ENCODE measurements at regions not wholly inside any gene's neighbourhood (a gene's known extent, or its start where the extent isn't known, plus 50 kb on each side); places are given as distances from the start of the nearest gene placed in this dataset.

DNA sequence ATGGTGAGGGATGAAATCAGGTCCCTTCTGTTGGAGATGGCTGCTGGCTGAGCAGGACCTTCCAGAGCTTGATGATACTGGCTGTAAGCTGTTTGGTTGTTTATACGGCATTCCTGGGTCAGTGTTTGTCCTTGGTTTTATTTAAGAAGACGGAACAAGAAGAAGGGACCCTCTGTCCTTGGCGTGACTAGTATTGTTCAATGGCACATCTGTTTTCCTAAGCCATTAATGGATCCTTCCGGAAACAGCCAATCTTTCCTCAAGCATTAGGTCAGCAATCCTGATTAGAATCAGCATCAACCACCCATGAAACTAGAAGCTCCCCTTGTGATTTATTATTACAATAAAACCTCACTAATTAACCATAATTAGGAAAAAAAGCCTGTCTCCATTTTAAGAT, 128.7 kb upstream of the KIAA1217 start:
- H3K4me1 ChIP-seq = no peaks in the 10 kb centered on the region
- no peak for DNase-seq (ENCODE audit: low spot score in 2 of 2)
- no peaks in the 10 kb centered on the region for H3K36me3 ChIP-seq
- H3K27ac ChIP-seq = no peak overlapping the region
- no peaks in the 10 kb centered on the region for H3K27me3 ChIP-seq
- TF ChIP-seq, protein P1, sequence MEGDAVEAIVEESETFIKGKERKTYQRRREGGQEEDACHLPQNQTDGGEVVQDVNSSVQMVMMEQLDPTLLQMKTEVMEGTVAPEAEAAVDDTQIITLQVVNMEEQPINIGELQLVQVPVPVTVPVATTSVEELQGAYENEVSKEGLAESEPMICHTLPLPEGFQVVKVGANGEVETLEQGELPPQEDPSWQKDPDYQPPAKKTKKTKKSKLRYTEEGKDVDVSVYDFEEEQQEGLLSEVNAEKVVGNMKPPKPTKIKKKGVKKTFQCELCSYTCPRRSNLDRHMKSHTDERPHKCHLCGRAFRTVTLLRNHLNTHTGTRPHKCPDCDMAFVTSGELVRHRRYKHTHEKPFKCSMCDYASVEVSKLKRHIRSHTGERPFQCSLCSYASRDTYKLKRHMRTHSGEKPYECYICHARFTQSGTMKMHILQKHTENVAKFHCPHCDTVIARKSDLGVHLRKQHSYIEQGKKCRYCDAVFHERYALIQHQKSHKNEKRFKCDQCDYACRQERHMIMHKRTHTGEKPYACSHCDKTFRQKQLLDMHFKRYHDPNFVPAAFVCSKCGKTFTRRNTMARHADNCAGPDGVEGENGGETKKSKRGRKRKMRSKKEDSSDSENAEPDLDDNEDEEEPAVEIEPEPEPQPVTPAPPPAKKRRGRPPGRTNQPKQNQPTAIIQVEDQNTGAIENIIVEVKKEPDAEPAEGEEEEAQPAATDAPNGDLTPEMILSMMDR (IDR thresholded peaks at IDR 0.05) = no peak
- no peak overlapping the region for H3K4me3 ChIP-seq
- no peaks in the 10 kb centered on the region for H3K9me3 ChIP-seq
- intact Hi-C loops (cut with DNase I; ENCODE audit: low total_unique reads) = no loop called here

DNA sequence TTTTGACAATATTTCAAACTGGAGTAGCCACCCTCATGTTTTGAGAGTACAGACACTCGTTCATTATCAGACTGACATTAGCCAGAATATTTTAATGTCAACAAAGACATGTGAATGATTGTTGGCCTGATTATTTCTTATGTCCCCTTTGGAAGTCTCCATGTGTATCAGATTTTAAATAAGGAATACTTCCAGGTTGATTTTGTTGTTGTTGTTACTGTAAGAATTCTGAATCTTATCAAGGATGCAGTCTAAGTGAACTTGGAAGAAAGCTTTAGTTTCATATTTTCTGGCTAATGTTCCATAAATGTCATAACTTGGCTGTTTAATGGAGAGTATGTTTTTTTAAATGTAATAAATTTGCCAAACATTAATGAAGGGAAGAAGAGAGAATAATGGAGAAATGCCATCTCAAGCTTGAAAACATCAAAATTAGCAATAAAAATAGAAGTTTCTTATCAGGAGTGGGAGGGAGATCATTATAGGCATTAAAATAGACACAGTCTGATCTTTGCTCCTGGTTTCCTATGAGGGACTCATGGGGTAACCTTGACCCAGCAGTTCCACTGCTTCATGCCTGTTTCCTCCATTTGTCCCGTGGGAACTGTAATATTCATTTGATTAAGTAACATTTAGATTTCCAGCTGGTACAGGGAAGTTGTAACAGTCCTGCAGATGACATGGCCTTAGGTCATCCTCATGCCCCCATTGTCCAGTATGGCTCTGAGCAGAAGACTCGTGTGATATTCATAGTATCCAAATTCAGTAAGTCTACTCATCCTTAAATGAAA, 122.4 kb upstream of the KIAA1217 start:
- DNase-seq (ENCODE audit: low spot score in 2 of 2) = no peak
- no peaks in the 10 kb centered on the region for H3K36me3 ChIP-seq
- TF ChIP-seq, protein P1 (IDR thresholded peaks at IDR 0.05) = no peak
- TF ChIP-seq POLR2A (IDR thresholded peaks at IDR 0.05) = no peak
- no peak for TF ChIP-seq POLR2AphosphoS5 (IDR thresholded peaks at IDR 0.05)
- no peaks in the 10 kb centered on the region for H3K9me3 ChIP-seq
- H3K27me3 ChIP-seq = no peaks in the 10 kb centered on the region
- H3K27ac ChIP-seq = no peak overlapping the region
- H3K4me3 ChIP-seq = no peak overlapping the region
- no peaks in the 10 kb centered on the region for H3K4me1 ChIP-seq
- intact Hi-C loops (cut with DNase I; ENCODE audit: low total_unique reads) = no loop called here

DNA sequence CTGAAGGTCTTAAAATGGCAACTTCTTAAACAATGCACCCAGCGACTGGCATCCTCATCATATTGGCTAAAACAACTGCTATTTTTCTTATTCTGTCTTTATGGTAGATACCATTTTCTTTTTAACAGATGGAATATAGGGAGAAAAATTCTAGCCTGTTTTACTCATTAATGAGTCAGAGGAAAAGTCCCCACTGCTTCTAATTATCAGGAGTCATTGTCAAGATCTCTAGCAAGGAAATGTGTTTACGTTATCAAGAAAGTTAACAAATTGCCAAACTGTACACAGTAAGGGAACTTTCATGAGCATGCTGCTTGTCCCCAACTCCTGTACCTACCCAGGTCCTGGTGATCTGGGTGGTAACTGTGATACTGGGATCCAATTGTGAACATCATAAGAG, 117.7 kb upstream of the KIAA1217 start:
- Histone ChIP-seq H3K27ac (no peak overlapping the region), H3K9me3 (no peaks in the 10 kb centered on the region), H3K4me1 (no peaks in the 10 kb centered on the region), H3K36me3 (no peaks in the 10 kb centered on the region), H3K4me3 (no peak overlapping the region), H3K27me3 (no peaks in the 10 kb centered on the region)
- DNase-seq (ENCODE audit: low spot score in 2 of 2) = no peak
- TF ChIP-seq POLR2A (IDR thresholded peaks at IDR 0.05) = no peak
- intact Hi-C loops (cut with DNase I; ENCODE audit: low total_unique reads) = no loop called here

DNA sequence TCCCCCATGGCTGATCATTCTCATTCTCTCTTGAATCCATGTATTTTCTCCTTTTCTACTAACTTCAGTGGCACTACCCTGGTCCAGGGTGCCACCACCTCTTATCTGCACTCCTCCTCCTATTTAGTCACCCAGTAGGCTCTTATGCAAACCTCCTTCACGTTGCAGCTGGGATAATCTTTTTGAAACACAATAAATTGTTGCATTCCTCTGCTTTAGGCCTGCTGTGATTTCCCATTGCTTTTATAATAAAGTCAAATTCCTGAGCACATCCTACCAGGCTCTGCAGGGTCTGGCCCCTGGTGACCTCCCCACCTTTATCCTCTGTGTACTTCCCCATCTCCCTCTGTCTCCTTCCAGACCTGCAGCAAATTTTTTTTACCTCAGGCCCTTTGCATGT, 112.7 kb upstream of the KIAA1217 start:
- intact Hi-C loops (cut with DNase I; ENCODE audit: low total_unique reads) = no loop called here
- TF ChIP-seq, protein P1 (IDR thresholded peaks at IDR 0.05) = no peak
- no peak for TF ChIP-seq POLR2A (IDR thresholded peaks at IDR 0.05)
- no peak for TF ChIP-seq POLR2AphosphoS5 (IDR thresholded peaks at IDR 0.05)
- no peaks in the 10 kb centered on the region for H3K36me3 ChIP-seq
- no peaks in the 10 kb centered on the region for H3K27me3 ChIP-seq
- no peak overlapping the region for H3K27ac ChIP-seq
- H3K9me3 ChIP-seq = no peaks in the 10 kb centered on the region
- no peaks in the 10 kb centered on the region for H3K4me1 ChIP-seq
- H3K4me3 ChIP-seq = no peak overlapping the region
- no peak for DNase-seq (ENCODE audit: low spot score in 2 of 2)

DNA sequence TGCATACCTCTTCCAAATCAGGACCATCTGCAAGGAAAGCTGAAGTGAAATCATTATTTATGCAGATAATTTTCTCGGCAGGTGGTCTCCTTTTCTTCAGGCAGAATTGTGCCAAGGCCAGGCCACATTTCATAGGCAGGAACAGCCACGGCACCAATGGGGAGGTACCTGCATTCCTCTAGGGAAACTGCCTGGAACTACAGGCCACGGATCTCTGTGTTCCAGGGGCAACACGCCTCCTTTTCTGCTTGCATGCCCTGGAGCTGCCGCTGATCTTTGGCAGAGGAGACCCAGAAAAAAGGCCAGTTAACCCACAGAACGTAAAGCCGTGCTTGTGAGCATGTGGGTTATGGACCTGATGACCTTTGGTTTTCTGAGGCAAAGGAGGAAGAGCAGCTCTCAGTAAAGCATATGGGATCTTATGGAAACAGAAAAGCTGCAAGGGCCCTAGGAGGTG, 111.2 kb upstream of the KIAA1217 start:
- Histone ChIP-seq H3K9me3 (no peaks in the 10 kb centered on the region), H3K27ac (no peak overlapping the region), H3K4me1 (no peaks in the 10 kb centered on the region), H3K36me3 (no peaks in the 10 kb centered on the region), H3K4me3 (no peak overlapping the region), H3K27me3 (no peaks in the 10 kb centered on the region)
- intact Hi-C loops (cut with DNase I; ENCODE audit: low total_unique reads) = no loop called here
- no peak for DNase-seq (ENCODE audit: low spot score in 2 of 2)
- TF ChIP-seq POLR2AphosphoS5 (IDR thresholded peaks at IDR 0.05) (no peak), POLR2A (IDR thresholded peaks at IDR 0.05) (no peak)
- TF ChIP-seq, protein P1 (IDR thresholded peaks at IDR 0.05) = no peak
